ENCODE measurements at regions not wholly inside any gene's neighbourhood (a gene's known extent, or its start where the extent isn't known, plus 50 kb on each side); places are given as distances from the start of the nearest gene placed in this dataset.

GRCh38 chr20:39784693-39785092 is 822.5 kb downstream of the DHX35 start:
- Histone ChIP-seq H3K36me3 (no peaks in the 10 kb centered on the region), H3K9me3 (peaks cover 0 to 14% (median 2%) of the 10 kb centered on the region in 4 donors), H3K4me1 (no peaks in the 10 kb centered on the region), H3K4me3 (no peak overlapping the region), H3K27ac (no peak overlapping the region), H3K27me3 (no peaks in the 10 kb centered on the region)
- no peak for DNase-seq (ENCODE audit: low spot score in 2 of 2)
- TF ChIP-seq POLR2A (IDR thresholded peaks at IDR 0.05) = no peak
- TF ChIP-seq, protein P1, sequence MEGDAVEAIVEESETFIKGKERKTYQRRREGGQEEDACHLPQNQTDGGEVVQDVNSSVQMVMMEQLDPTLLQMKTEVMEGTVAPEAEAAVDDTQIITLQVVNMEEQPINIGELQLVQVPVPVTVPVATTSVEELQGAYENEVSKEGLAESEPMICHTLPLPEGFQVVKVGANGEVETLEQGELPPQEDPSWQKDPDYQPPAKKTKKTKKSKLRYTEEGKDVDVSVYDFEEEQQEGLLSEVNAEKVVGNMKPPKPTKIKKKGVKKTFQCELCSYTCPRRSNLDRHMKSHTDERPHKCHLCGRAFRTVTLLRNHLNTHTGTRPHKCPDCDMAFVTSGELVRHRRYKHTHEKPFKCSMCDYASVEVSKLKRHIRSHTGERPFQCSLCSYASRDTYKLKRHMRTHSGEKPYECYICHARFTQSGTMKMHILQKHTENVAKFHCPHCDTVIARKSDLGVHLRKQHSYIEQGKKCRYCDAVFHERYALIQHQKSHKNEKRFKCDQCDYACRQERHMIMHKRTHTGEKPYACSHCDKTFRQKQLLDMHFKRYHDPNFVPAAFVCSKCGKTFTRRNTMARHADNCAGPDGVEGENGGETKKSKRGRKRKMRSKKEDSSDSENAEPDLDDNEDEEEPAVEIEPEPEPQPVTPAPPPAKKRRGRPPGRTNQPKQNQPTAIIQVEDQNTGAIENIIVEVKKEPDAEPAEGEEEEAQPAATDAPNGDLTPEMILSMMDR (IDR thresholded peaks at IDR 0.05) = no peak
- TF ChIP-seq EP300 (IDR thresholded peaks at IDR 0.05) = no peak
- WGBS, 2 donors = 81 to 87% methylated on average over 1 of the region's 1 CpG

DNA sequence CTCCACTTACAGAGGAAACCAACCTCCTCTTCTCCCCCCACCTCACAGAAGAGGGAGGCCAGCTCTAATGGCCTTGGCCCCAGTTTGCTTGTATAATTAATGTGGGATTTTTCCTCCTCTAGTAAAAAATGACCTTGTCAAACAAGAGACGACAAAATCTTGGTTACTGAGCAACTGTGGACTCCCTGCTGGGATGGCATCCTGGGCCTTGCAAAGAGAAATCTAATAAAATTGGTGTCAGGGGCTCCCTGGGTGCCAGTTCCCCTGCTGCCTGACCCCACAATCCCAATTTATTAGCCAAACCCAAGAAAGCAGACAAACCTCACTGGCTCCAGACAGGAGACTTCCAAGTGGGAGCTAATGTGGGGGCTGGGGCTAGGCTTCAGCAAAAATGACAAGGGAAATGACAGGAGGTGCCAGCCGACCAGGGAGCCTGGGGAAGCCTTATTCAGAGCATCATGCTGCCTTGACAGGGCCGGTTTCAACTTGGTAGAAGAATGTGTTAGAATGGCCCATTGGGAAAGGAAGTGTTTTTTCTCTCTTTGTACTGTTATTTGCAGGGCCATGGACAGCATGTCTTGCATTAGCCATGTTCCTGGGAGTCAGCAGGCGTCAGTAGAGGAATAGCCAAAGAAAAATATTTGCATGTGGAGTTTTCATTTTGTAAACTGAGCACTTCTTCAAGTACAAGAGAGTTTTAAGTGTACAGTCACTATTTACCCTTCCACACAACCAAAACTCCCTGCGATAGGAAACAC is 816.9 kb downstream of the DHX35 start:
- Histone ChIP-seq H3K27ac (no peak overlapping the region), H3K27me3 (no peaks in the 10 kb centered on the region), H3K4me3 (no peak overlapping the region), H3K36me3 (no peaks in the 10 kb centered on the region), H3K9me3 (peaks cover 0 to 14% (median 2%) of the 10 kb centered on the region in 4 donors), H3K4me1 (peaks cover 0 to 15% (median 0%) of the 10 kb centered on the region in 4 donors)
- WGBS, 2 donors = 49% methylated on average over 5 of the region's 5 CpGs
- DNase-seq (ENCODE audit: low spot score in 2 of 2) = no peak
- TF ChIP-seq EP300 (IDR thresholded peaks at IDR 0.05) (no peak), POLR2A (IDR thresholded peaks at IDR 0.05) (no peak)
- TF ChIP-seq, protein P1 (IDR thresholded peaks at IDR 0.05) = no peak

GRCh38 chr20:39778431-39778830 is 816.3 kb downstream of the DHX35 start:
- no peak overlapping the region for H3K27ac ChIP-seq
- WGBS, 2 donors = 82 to 90% methylated on average over 2 of the region's 2 CpGs
- no peaks in the 10 kb centered on the region for H3K27me3 ChIP-seq
- H3K36me3 ChIP-seq = no peaks in the 10 kb centered on the region
- DNase-seq (ENCODE audit: low spot score in 2 of 2) = no peak
- H3K4me1 ChIP-seq = peaks cover 0 to 15% (median 0%) of the 10 kb centered on the region in 4 donors
- TF ChIP-seq, protein P1 (IDR thresholded peaks at IDR 0.05) = no peak
- no peak for TF ChIP-seq EP300 (IDR thresholded peaks at IDR 0.05)
- H3K9me3 ChIP-seq = peaks cover 0 to 10% (median 0%) of the 10 kb centered on the region in 4 donors
- no peak overlapping the region for H3K4me3 ChIP-seq

DNA sequence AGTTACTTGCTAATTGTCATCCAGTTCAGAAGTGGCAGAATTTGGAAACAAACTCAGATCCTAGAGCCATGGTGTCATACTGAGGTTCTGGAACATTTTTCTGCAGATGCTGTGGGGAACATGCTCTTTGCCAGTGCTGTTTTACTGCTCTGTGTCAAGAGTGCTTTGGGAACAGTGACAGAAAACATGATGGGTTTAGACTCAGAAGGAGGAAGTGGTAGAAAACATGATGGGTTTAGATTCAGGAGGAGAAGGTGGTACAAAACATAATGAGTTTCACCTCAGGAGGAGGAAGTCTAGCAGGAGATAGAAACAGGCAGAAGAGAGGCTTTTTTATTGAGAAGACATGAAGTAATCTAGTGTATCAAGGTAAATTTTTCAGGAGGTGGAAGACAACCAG is 815.5 kb downstream of the DHX35 start:
- H3K27me3 ChIP-seq = no peaks in the 10 kb centered on the region

DNA sequence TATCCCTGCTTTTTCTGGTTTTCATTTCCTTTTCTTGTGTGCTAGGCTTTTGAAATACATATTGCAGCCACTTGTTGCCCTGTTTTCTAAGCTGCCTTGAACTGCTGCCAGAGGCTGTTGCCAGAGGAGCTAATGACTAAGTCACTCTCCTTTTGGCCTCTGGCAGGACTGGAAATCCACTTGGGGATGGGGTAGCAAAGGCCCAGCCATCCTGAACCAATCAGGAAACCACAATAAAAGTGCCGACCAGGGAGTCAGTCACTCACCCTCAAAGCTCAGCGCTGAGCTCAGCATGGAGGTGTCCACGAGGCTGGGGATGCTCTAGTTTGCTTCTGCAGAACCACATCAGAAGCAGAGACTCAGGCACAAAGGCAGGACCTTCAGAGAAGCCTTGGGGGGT is 813.0 kb downstream of the DHX35 start:
- H3K4me3 ChIP-seq = no peak overlapping the region
- TF ChIP-seq POLR2A (IDR thresholded peaks at IDR 0.05) = no peak
- peak in 1 of 2 donors; percentile 38 for TF ChIP-seq EP300 (IDR thresholded peaks at IDR 0.05)
- TF ChIP-seq, protein P1 (IDR thresholded peaks at IDR 0.05) = no peak
- H3K27me3 ChIP-seq = no peaks in the 10 kb centered on the region
- no peak overlapping the region for H3K27ac ChIP-seq
- H3K9me3 ChIP-seq = peaks cover 0 to 8% (median 0%) of the 10 kb centered on the region in 4 donors
- 31 to 40% methylated on average over 3 of the region's 3 CpGs for WGBS, 2 donors
- H3K4me1 ChIP-seq = peaks cover 0 to 15% (median 0%) of the 10 kb centered on the region in 4 donors
- no peaks in the 10 kb centered on the region for H3K36me3 ChIP-seq
- DNase-seq (ENCODE audit: low spot score in 2 of 2) = peak; percentile 64 to 73

More for the DNA sequence above, 815.5 kb downstream of the DHX35 start:
- Histone ChIP-seq H3K4me3 (no peak overlapping the region), H3K4me1 (peaks cover 0 to 15% (median 0%) of the 10 kb centered on the region in 4 donors), H3K27ac (no peak overlapping the region), H3K9me3 (peaks cover 0 to 4% (median 0%) of the 10 kb centered on the region in 4 donors), H3K36me3 (no peaks in the 10 kb centered on the region)
- TF ChIP-seq, protein P1 (IDR thresholded peaks at IDR 0.05) = no peak
- no peak for TF ChIP-seq POLR2A (IDR thresholded peaks at IDR 0.05)
- no peak for TF ChIP-seq EP300 (IDR thresholded peaks at IDR 0.05)
- DNase-seq (ENCODE audit: low spot score in 2 of 2) = no peak

Data from tibial nerve (tissue), 4 donors.